Stimulated activated CD8-positive, alpha-beta memory T cell treated with anti-CD3 and anti-CD28 coated beads, Interleukin-2, amount 100 ng/mL, for 48 hours (primary cell): ENCODE measurements at regions not wholly inside any gene's neighbourhood (a gene's known extent, or its start where the extent isn't known, plus 50 kb on each side); places are given as distances from the start of the nearest gene placed in this dataset.
"Not testable (repeated sequence)": the region's sequence is repeated elsewhere in the genome, so short reads cannot be mapped to it uniquely, and the experiment has no call there.

Source experiments
- DNase-seq, 2 donors: peaks; one replicate each; pipeline ENCODE4 v3.0.0-alpha.2; 2020; ENCODE audit warnings: low read depth in 2 of 2

DNA sequence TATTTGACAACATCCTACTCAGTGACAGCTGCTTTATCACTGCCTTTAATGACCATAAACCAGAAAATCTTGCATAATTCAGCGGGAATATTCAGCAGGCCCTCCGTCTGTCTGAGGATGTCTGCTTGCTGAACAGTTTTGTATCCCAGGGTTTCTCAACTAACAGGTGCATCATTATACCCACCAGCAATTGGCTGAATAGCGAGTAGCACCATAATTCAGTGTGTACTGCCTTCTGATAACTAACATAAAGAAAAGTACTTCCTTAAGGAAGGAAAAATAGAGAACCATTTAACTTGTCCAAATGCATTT, 680.1 kb downstream of the GALC start:
- DNase-seq = no peak

DNA sequence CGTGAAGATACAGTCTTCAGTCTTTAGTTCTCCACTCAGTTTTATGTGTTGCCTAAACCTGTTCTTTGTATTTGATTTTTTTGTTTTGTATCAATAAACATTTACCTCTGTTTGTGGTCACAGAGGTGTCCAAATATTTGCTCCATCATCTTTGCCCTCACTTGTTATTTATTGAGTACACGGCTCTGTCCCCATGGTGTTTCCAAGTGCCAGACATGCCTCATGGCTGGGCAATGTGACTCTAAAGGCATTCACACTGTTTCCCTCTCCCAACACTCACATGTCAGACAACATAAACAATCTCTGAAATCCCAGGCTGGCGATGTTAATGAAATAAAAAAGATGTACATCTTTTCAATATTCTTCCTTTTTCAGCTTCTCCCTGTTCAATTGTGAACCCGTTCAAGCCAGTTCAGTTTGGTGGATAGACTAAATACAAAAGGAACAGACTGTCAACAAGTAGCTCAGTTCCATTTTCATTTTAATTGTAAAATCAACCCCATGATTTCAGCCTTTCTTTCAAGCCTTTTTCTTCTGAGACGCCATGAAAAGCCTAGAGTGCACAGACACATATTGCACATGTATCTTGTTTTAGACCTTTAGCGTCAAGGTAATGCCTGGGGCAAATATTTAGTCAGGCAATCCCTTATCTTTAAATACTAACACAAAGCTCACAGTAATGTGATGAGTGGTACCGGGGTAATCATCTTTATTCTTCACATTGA, 680.7 kb downstream of the GALC start:
- no peak for DNase-seq

DNA sequence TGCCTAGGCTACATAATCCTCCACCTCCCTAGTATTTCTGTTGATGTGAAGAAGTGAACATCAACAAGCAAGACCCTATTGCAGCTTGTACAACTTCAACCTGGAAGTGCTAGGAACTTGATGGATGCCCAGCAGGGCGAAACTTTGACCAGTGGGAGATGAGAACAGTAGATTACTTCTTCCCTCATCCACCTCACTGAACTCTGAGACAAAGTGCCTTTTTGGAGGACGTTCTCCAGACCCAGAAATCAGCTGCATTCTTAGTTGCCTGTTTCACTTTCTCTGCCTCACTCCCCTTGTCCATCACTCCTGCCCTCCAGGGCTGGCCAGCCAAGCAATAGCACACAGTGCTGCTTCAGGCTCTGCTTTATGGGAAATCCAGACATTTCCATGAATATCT, 683.4 kb downstream of the GALC start:
- DNase-seq = no peak

DNA sequence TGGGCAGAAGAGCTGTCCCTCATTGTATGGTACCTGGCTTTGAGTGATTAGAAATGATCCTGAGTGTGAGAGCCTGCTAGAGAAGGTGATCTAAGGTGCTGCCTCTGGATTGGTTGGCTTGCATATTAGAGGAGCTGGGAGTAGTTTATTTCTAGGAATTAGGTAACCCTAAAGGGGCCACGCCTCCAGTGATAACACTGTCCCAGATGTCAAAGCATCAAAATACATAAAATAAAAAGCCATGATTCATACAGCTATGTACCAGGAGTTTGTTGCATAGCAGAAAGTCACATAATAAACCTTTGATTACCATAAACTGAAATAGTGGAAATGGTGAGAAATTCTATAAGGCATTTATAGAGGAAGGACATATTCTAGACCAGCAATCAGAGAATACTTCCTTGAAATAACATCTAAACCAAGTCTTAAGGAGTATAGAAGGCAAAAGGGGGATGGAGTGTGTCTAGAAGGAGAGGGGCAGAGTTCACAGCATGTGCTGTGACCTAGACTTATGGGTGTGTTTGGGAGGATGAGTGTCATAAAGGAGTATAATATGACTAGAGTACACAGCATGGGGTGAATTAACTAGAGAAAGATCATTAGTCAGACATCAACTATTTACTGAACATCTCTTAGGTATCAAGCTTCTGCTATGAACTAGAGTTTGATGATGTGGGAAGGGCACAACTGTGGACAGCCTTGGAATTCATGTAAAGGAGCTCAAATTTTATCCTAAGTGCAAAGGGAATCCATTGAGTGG, 686.4 kb downstream of the GALC start:
- no peak for DNase-seq

DNA sequence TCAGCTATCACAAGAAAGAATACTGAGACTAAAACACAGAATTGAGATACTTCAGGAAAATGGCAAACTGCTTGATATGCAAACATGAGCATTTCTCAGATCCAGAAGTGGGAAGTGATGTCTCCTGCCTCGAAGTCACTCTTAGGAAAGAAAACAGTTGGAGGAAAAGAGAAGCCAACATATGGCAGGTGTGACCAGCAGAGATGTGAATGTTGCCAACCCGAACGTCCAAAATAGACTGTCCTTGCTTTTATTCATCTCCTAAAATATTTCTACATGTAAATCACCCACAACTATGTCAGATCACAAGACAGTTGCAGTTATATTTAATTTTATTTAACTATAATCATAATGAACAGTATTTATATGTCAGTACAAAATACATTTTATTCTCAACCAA, 687.6 kb downstream of the GALC start:
- DNase-seq = no peak

DNA sequence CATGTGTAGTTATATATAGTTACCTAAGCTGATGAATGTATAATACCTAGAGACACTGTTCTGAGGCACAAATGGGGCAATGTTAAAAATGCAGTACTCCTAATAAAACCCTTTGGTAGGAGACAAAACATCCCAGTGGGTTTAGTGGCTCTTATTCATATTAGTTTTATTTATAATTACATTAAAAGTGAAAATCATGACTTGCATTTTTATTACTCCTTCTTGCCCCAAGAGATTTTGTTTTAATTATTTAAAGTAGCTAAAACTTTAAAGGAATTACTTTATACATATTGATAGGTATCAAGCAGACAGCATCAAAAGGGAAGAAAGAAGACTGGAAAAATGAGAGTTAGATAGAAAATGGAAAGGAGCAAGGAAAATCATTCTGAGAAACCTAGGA, 688.6 kb downstream of the GALC start:
- no peak for DNase-seq

DNA sequence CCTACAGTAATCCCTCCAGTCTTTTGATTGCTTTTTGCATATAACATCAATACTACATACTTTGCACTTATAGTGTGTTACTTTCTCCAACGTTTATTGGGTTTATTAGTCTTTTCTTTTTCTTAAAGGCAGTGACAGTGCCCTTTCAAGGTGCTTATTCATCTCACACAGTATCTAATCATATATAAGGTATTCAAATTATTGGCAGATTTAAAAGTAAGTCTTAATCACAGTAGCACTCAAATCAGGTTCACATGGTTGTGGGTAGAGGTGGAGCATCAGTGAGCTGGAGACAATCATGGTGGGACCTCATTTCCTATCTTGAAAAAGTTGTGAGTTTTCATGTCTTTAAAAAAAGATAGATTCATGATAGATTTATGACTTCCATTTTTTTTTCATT, 706.2 kb downstream of the GALC start:
- no peak for DNase-seq

DNA sequence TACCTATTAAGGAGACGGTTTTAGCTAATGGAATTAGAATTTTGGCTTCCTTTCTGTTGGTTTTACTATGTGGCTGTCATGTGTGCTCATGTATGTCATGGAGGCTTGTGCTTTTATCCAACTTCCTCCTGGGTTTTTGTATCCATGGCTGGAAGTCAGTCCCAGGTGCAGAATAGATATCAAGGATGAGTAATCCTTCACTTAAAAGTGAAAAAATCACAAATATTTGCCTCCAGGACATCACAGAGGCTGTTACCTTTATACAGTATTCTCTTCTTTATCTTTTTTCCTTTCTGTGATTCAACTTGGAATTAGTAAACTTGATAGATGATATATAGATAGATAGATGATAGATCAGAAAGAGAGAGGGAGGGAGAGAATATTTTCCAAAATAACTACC, 706.8 kb downstream of the GALC start:
- no peak for DNase-seq

DNA sequence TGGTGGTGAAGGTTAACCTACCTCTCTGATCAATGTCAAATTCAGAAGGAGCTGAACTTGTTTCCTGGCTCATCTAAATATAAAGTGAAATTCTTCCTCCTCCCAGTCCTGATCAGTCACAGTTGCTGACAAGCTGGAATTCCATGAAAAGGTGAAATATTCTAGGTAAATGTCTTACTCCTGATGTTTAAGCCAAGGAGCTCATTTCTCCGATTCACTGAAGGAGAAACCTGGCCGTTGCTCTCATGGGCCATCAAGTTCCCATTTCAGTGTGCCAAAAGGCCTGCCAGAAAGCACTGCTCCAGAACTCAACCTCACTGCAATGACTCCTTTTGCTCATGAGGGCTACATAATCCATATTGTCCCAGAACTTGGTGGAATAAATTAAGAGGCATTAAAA, 707.5 kb downstream of the GALC start:
- no peak for DNase-seq

DNA sequence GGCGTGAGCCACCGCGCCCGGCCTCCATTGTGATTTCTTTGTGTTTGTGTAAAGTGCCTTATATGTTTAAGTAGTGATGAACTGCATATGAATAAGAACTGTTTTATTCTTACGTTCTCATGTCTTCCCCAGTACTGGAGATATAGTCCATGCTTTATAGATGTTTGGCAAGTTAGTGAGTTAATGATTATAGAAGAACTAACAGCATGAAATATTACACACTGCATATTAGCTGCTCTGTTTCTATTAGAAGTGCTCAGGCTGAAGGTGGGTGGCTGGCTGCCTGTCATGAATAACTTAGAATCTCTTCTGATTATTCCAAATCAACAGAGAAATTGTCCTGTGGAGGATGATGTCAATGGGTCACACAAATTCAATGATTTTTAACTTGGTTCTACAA, 709.4 kb downstream of the GALC start:
- no peak for DNase-seq

DNA sequence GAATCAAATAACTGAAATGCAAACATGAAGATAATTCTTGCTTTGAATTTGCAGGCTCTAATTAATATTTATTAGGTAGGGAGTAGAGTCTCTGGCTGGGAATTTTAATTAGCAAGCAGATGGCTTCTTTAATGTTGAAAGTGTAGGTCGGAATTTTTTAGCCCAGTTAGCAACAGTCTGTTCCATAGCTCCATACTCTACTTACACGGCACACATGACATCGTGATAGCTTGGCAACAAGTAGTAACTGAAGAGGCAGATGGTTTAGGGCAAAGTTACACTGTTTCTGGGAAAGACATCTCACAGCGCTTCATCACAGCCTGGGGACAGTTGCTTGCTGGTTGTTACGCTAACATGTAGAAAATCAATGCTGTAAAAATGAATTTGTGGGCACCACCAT, 710.7 kb downstream of the GALC start:
- DNase-seq = no peak

DNA sequence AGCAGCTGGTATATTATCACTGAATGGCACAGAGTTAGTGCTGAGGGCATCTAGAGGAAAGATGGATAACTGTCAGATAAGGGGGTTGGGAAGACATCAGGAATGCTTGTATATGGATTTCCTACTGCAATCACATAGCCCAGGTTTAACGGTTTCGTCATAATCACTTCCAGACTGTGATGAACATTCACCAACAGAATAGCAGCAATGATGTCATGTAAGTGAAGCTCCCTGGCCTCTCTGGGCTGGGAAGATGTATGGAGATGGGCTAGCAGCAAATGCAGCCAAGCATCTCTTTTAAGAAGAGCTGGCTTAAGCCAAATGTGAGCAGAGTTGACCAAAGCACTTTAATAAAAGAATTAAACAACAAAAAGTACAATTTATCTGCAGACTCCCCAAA, 714.6 kb downstream of the GALC start:
- no peak for DNase-seq

DNA sequence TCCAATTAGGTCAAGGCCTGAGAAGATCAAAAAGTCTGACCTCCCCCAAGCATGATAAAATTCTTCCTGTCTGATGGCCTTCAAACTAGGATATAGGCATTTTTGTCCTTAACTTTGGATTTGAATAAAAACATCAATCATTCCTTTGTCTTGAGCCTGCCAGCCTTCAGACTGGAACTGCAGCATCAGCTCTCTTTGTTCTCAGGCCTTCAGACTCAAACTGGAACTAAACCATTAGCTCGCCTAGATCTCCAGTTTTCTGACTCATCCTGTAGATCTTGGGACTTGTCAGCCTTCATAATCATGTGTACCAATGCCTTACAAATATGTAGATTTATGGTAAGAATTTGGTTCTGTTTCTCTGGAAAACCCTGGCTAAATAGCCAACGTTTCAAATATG, 721.7 kb downstream of the GALC start:
- no peak for DNase-seq

DNA sequence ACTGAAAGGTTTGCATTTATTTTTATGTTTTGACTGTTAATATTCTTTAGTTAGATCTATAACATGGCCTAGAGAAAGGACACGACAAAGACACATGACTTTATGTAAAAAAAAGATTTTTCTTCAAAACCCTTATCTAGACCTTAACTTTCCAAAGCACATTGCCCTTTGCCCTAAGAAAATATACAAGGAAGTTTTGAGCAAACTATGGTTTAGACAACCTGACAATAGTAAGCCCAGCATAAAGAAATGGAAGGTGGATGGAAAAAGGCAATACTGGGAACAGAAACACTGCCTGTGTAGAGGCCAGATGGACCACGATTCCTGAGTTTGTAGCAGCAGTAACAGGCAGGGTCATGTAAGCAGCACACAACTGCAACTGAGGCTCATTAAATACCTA, 724.0 kb downstream of the GALC start:
- no peak for DNase-seq

DNA sequence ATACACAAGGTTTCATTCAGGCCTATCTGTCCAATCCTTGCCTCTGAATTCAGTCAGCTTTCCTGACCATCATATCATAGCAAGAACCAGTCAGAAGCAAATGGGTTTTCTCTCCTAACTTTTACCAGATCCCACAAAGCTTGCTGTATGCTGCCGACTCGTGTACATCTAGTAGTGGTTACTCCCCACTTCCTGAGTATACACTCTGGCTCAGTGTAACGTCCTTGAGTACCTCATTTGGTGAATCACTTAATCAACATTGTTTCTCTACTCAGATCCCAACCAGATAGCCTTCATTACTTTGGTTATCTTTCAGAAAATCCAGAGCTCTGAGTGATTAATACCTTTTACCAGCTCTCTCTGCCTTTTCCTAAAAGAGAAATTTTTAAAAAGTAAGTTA, 728.2 kb downstream of the GALC start:
- DNase-seq = no peak

DNA sequence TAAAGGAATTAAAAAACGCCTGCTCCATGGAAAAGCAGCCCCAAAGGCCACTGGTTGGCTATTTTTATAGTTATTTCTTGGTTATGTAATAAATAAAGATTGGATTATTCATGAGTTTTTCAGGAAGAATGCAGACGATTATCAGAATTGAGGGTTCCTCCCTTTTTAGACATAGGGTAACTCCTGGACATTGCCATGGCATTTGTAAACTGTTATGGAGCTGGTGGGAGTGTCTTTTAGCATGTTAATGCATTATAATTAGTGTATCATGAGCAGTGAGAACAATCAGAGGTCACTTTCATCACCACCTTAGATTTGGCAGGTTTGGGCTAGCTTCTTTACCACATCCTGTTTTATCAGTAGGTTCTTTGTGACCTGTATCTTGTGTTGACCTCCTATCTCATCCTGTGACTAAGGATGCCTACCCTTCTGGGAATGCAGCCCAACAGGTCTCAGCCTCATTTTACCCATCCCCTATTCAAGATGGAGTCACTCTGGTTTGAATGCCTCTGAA, 728.7 kb downstream of the GALC start:
- DNase-seq = no peak

DNA sequence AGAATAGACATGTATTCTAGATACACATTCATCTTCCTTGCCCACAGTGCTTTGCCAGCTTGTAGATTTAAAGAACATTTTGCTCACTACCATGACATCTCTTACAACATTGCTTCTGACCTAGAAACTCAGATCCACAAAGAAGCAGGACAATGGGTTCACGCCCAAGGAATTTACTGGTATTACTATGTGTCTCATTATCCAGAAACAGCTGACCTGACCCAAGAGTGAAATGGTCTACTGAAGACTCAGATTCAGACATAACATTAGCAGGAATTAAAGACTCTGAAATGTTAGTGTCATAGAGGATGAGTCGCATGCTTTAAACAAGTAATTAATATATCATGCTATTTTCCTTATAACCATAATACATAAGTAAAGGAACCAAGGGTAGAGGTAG, 731.4 kb downstream of the GALC start:
- no peak for DNase-seq

DNA sequence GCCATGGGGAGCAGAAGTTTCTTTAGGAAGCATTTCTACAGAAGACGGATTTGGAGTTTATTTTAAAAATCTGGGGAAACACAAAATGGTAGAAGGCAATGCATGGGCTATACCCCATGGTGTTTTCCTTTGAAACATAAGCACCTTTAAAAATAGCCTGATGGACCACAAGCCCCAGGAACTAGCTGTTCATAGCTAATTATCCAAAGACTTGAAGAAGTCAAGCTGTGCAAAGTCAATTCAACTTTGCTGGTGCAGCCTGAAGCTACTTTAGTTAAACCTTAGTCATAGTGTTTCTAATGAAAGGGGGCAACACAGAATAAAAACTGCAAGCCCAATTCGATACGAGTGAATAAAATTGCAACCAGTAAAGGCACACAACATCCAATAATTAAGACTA, 732.5 kb downstream of the GALC start:
- no peak for DNase-seq

DNA sequence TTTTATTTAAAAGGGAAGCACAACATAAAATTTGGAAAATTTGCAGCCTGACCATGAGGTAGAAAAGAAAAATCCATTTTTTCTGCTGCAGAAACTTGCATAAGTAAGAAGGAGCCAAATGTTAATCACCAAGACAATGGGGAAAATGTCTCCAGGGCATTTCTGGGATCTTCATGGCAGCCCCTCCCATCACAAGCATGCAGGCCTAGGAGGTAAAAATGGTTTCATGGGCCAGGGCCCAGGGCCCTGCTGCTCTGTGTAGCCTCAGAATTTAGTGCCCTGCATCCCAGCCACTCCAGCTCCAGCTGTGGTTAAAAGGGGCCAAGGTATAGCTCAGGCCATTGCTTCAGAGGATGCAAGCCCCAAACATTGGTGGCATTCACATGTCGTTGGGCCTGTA, 735.6 kb downstream of the GALC start:
- DNase-seq = no peak

DNA sequence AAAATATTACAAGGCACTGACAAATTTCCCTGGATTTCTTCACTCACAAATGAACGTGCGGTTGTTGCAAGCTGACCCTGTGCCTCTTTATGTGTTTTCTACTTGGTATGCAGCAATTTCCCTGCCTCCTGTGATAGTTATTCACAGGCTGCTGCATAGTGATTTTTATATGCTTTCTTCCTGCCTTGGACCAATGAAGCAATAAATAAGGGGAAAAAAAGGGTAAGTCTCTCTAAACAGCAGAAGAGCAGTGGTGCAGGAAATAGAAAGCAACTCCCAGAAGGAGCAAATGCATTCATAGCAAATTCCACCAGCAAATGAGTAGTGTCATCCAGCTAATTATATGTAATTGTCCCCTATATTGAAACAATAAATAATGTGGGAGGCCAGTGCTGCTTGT, 737.9 kb downstream of the GALC start:
- no peak for DNase-seq

DNA sequence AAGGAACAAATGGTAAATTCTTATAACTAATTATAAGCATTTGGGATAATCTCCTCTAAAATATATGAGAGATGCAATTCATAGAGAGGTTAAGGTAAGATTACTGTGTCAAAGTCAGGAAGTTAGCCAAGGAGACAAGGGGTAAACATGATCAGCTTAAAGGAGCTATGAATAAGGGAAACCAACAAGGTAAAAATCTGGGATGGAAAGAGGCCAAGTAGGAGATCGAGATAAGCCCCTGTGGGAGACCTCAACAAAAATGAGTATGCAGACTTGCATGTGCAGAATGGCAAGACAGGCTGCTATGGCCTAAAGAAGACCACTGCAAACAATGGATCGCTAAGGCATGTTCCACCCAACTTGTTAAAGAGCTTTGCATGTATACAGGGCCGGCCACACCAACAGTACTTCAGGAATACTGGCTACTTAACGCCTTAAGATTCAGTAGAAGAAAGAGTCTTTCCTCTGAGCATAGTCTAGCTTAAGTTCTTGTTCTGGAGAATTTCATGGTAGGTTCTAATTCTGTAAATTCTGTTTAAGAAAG, 738.6 kb downstream of the GALC start:
- no peak for DNase-seq

DNA sequence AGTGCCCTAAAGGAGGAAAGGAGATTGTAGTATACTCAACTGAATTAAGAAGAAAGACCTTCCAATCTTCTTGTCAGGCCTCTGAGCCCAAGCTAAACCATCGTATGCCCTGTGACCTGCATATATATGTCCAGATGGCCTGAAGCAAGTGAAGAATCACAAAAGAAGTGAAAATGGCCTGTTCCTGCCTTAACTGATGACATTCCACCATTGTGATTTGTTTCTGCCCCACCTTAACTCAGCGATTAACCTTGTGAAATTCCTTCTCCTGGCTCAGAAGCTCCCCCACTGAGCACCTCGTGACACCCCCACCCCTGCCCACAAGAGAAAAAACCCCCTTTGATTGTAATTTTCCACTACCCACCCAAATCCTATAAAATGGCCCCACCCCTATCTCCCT, 739.2 kb downstream of the GALC start:
- DNase-seq = not testable (repeated sequence)

DNA sequence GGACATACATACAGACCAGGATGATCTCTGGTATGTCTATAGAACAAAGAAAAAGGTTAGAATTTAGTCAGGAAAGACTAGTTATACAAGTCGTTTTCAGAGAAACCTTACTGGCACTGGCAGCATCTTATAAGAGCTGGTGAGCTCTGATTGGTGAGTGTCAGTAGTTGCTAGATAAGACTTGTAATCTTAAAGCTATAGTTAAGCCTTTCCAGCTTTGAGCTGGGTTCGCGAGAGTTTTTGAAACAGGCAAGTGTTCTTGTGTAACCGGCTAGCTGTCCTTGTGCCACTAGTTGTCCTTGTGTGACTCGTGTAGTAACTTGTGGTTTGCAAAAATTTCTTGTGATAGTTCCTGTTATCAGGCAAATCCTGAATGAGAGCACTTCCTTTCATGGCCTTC, 740.9 kb downstream of the GALC start:
- DNase-seq = no peak
